Smooth muscle cell (in vitro differentiated cells): ENCODE measurements at regions not wholly inside any gene's neighbourhood (a gene's known extent, or its start where the extent isn't known, plus 50 kb on each side); places are given as distances from the start of the nearest gene placed in this dataset.

ENCODE experiments used
- DNase-seq: peaks from one replicate; lab custom pipeline; 2025; ENCODE audit not compliant: unreplicated experiment; lab: John Stamatoyannopoulos, UW
- H2AFZ ChIP-seq: fragments of 200-600 bp; sonication (generic); 2 replicates; pipeline ENCODE4 v1.6.0; 2016; ENCODE audit warnings: antibody characterized with exemption, low read depth, mild to moderate bottlenecking
- H3F3A ChIP-seq: fragments of 200-600 bp; sonication (generic); 2 replicates; pipeline ENCODE4 v1.6.0; 2017; ENCODE audit warnings: antibody characterized with exemption, low read depth
- H3K27ac ChIP-seq: fragments of 200-600 bp; sonication (generic); 2 replicates; pipeline ENCODE4 v1.5.1; 2016; ENCODE audit warnings: low read depth, mild to moderate bottlenecking
- H3K27me3 ChIP-seq: fragments of 200-600 bp; sonication (generic); 2 replicates; pipeline ENCODE4 v1.6.1; 2016; ENCODE audit warnings: low read depth, mild to moderate bottlenecking
- H3K36me3 ChIP-seq: fragments of 200-600 bp; sonication (generic); 2 replicates; pipeline ENCODE4 v1.5.1; 2016; ENCODE audit warnings: low read depth
- H3K4me1 ChIP-seq: fragments of 200-600 bp; sonication (generic); 2 replicates; pipeline ENCODE4 v1.5.1; 2016; ENCODE audit warnings: low read depth
- H3K4me2 ChIP-seq: fragments of 200-600 bp; sonication (generic); 2 replicates; pipeline ENCODE4 v1.6.0; 2016; ENCODE audit warnings: mild to moderate bottlenecking
- H3K4me3 ChIP-seq: fragments of 200-600 bp; sonication (generic); 2 replicates; pipeline ENCODE4 v1.5.1; 2016; ENCODE audit warnings: mild to moderate bottlenecking
- H3K79me2 ChIP-seq: fragments of 200-600 bp; sonication (generic); 2 replicates; pipeline ENCODE4 v1.6.0; 2016; ENCODE audit warnings: low read depth, mild to moderate bottlenecking
- H3K9ac ChIP-seq: fragments of 200-600 bp; sonication (generic); 2 replicates; pipeline ENCODE4 v1.6.0; 2016; ENCODE audit warnings: low read depth
- H3K9me3 ChIP-seq: fragments of 200-600 bp; sonication (generic); replicated peaks from 2 replicates; pipeline ENCODE4 v1.5.1; 2016; ENCODE audit warnings: low read depth
- H4K20me1 ChIP-seq: fragments of 200-600 bp; sonication (generic); 2 replicates; pipeline ENCODE4 v1.6.0; 2016; ENCODE audit warnings: low read depth
- WGBS: methylation state at CpG from one replicate; pipeline ENCODE4 v1.1.7; 2016; ENCODE audit warnings: low lambda C conversion rate; 5-methylcytosine and 5-hydroxymethylcytosine counted together
- TF ChIP-seq, protein P1 (sequence below): fragments of 200-600 bp; sonication (generic); IDR thresholded peaks from 2 replicates; pipeline ENCODE4 v1.5.1; 2017; ENCODE audit warnings: borderline replicate concordance, mild to moderate bottlenecking, antibody characterized with exemption; ENCODE audit not compliant: insufficient read depth, poor library complexity, severe bottlenecking

- Histone ChIP-seq H3K9me3 (no peaks in the 10 kb centered on the region), H3K27ac (no peak overlapping the region), H3K4me1 (peaks cover 39% of the 10 kb centered on the region), H4K20me1 (no peaks in the 10 kb centered on the region), H3K4me2 (peak overlapping the region; percentile 92), H3K79me2 (no peaks in the 10 kb centered on the region), H3K4me3 (peak overlapping the region; percentile 52), H3K36me3 (no peaks in the 10 kb centered on the region), H3K27me3 (peaks cover 56% of the 10 kb centered on the region), H3F3A (peaks cover 7% of the 10 kb centered on the region), H3K9ac (peak overlapping the region; percentile 3), H2AFZ (peak overlapping the region; percentile 87)
- DNase-seq = no peak
- WGBS = 2% methylated on average over 50 of the region's 64 CpGs
- TF ChIP-seq, protein P1, sequence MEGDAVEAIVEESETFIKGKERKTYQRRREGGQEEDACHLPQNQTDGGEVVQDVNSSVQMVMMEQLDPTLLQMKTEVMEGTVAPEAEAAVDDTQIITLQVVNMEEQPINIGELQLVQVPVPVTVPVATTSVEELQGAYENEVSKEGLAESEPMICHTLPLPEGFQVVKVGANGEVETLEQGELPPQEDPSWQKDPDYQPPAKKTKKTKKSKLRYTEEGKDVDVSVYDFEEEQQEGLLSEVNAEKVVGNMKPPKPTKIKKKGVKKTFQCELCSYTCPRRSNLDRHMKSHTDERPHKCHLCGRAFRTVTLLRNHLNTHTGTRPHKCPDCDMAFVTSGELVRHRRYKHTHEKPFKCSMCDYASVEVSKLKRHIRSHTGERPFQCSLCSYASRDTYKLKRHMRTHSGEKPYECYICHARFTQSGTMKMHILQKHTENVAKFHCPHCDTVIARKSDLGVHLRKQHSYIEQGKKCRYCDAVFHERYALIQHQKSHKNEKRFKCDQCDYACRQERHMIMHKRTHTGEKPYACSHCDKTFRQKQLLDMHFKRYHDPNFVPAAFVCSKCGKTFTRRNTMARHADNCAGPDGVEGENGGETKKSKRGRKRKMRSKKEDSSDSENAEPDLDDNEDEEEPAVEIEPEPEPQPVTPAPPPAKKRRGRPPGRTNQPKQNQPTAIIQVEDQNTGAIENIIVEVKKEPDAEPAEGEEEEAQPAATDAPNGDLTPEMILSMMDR = no peak
Measured at GRCh38 chr5:73233461-73234203, 60.6 kb downstream of the TMEM174 start.

- no peaks in the 10 kb centered on the region for H4K20me1 ChIP-seq
- H3K9ac ChIP-seq = no peak overlapping the region
- H3K4me3 ChIP-seq = no peak overlapping the region
- no peak for DNase-seq
- H2AFZ ChIP-seq = no peak overlapping the region
- H3K36me3 ChIP-seq = no peaks in the 10 kb centered on the region
- 24% methylated on average over 17 of the region's 17 CpGs for WGBS
- H3K4me2 ChIP-seq = peak overlapping the region; percentile 92
- H3K27ac ChIP-seq = no peak overlapping the region
- H3K79me2 ChIP-seq = no peaks in the 10 kb centered on the region
- no peaks in the 10 kb centered on the region for H3K9me3 ChIP-seq
- TF ChIP-seq, protein P1 = no peak
- H3K27me3 ChIP-seq = peaks cover 52% of the 10 kb centered on the region
- H3K4me1 ChIP-seq = peaks cover 39% of the 10 kb centered on the region
- H3F3A ChIP-seq = peaks cover 7% of the 10 kb centered on the region
Measured at GRCh38 chr5:73233053-73233460, 60.1 kb downstream of the TMEM174 start.

GRCh38 chr5:73232266-73233041 lies 59.5 kb downstream of the TMEM174 start:
- Histone ChIP-seq H4K20me1 (no peaks in the 10 kb centered on the region), H3K79me2 (no peaks in the 10 kb centered on the region), H3K4me2 (peak overlapping the region; percentile 92), H3K27ac (no peak overlapping the region), H3K4me1 (peaks cover 39% of the 10 kb centered on the region), H3K9me3 (no peaks in the 10 kb centered on the region), H3K36me3 (no peaks in the 10 kb centered on the region), H3K4me3 (no peak overlapping the region), H3F3A (peaks cover 7% of the 10 kb centered on the region), H3K9ac (no peak overlapping the region), H2AFZ (no peak overlapping the region), H3K27me3 (peaks cover 47% of the 10 kb centered on the region)
- WGBS = 20% methylated on average over 39 of the region's 39 CpGs
- DNase-seq = no peak
- TF ChIP-seq, protein P1 = no peak
